NB4 (cell line): ENCODE measurements at regions not wholly inside any gene's neighbourhood (a gene's known extent, or its start where the extent isn't known, plus 50 kb on each side); places are given as distances from the start of the nearest gene placed in this dataset.

Experiments used
- MYC ChIP-seq: IDR thresholded peaks from 2 replicates; pipeline ENCODE4 v1.6.1; 2011; ENCODE audit warnings: low read depth, low read length
- TF ChIP-seq, protein P1 (sequence below): IDR thresholded peaks from 2 replicates; pipeline ENCODE4 v1.6.1; 2011; ENCODE audit warnings: low read depth, low read length
- TF ChIP-seq, protein P2 (sequence below): IDR thresholded peaks from one replicate; pipeline ENCODE4 v1.5.1; 2012; ENCODE audit warnings: low read depth, low read length

- TF ChIP-seq, protein P1, sequence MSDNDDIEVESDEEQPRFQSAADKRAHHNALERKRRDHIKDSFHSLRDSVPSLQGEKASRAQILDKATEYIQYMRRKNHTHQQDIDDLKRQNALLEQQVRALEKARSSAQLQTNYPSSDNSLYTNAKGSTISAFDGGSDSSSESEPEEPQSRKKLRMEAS = no peak
- TF ChIP-seq, protein P2, sequence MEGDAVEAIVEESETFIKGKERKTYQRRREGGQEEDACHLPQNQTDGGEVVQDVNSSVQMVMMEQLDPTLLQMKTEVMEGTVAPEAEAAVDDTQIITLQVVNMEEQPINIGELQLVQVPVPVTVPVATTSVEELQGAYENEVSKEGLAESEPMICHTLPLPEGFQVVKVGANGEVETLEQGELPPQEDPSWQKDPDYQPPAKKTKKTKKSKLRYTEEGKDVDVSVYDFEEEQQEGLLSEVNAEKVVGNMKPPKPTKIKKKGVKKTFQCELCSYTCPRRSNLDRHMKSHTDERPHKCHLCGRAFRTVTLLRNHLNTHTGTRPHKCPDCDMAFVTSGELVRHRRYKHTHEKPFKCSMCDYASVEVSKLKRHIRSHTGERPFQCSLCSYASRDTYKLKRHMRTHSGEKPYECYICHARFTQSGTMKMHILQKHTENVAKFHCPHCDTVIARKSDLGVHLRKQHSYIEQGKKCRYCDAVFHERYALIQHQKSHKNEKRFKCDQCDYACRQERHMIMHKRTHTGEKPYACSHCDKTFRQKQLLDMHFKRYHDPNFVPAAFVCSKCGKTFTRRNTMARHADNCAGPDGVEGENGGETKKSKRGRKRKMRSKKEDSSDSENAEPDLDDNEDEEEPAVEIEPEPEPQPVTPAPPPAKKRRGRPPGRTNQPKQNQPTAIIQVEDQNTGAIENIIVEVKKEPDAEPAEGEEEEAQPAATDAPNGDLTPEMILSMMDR = no peak
- TF ChIP-seq MYC = no peak
Measured at GRCh38 chr5:106420102-106420501, 1250.6 kb downstream of the EFNA5 start.
